Liver (tissue), 8 donors: ENCODE measurements at regions not wholly inside any gene's neighbourhood (a gene's known extent, or its start where the extent isn't known, plus 50 kb on each side); places are given as distances from the start of the nearest gene placed in this dataset.
A peak's percentile ranks its signal among the peaks of the same experiment; 100 is the strongest.

Experiments used
- DNase-seq: peaks from one replicate; pipeline ENCODE4 v3.0.0-alpha.2; 2017; ENCODE audit warnings: low spot score
- H3K27ac ChIP-seq, 2 donors: one replicate each; pipeline ENCODE4 v1.7.0; 2013; ENCODE audit warnings: inconsistent platforms in 2 of 2, low read length in 2 of 2, control low read depth in 1 of 2, low read depth in 1 of 2, mild to moderate bottlenecking in 1 of 2
- H3K27me3 ChIP-seq, 4 donors: one replicate each; pipeline versions ENCODE4 v1.6.1 to v1.7.0; 2013; ENCODE audit warnings: low read length in 3 of 4, inconsistent platforms in 1 of 4, mild to moderate bottlenecking in 1 of 4, moderate library complexity in 1 of 4; ENCODE audit not compliant: control insufficient read depth in 4 of 4, insufficient read depth in 4 of 4
- H3K36me3 ChIP-seq, 4 donors: one replicate each; pipeline versions ENCODE4 v1.6.1 to v1.7.0; 2013; ENCODE audit warnings: low read length in 3 of 4, mild to moderate bottlenecking in 3 of 4, low read depth in 1 of 4, moderate library complexity in 1 of 4; ENCODE audit not compliant: control insufficient read depth in 4 of 4, insufficient read depth in 3 of 4
- H3K4me1 ChIP-seq, 4 donors: one replicate each; pipeline versions ENCODE4 v1.6.1 to v1.7.0; 2013; ENCODE audit warnings: low read length in 3 of 4, mild to moderate bottlenecking in 3 of 4, moderate library complexity in 1 of 4; ENCODE audit not compliant: control insufficient read depth in 4 of 4, insufficient read depth in 4 of 4
- H3K4me3 ChIP-seq, 3 donors: one replicate each; pipeline versions ENCODE4 v1.6.1 to v1.7.0; 2013; ENCODE audit warnings: low read length in 3 of 3, control low read depth in 1 of 3, low read depth in 1 of 3, mild to moderate bottlenecking in 1 of 3
- H3K9ac ChIP-seq, 2 donors: one replicate each; pipeline ENCODE4 v1.7.0; 2013; ENCODE audit warnings: low read length in 2 of 2, mild to moderate bottlenecking in 2 of 2, moderate library complexity in 2 of 2, control low read depth in 1 of 2, low read depth in 1 of 2
- H3K9me3 ChIP-seq, 4 donors: one replicate each; pipeline versions ENCODE4 v1.6.1 to v1.7.0; 2013; ENCODE audit warnings: low read length in 3 of 4; ENCODE audit not compliant: control insufficient read depth in 4 of 4
- EGR1 ChIP-seq, 2 donors: IDR thresholded peaks; 2 replicates each; pipeline ENCODE4 v1.6.1; 2016 to 2018; ENCODE audit warnings: antibody characterized with exemption in 2 of 2, low read depth in 2 of 2
- FOXA1 ChIP-seq: IDR thresholded peaks from 2 replicates; pipeline ENCODE4 v1.6.1; 2016; ENCODE audit warnings: antibody characterized with exemption
- FOXA2 ChIP-seq: IDR thresholded peaks from 2 replicates; pipeline ENCODE4 v1.6.1; 2016; ENCODE audit warnings: antibody characterized with exemption
- GABPA ChIP-seq, 2 donors: IDR thresholded peaks in 1 of 2; conservative IDR thresholded peaks in 1 of 2; 2 replicates each; pipeline ENCODE4 v1.6.1; 2016; ENCODE audit warnings: antibody characterized with exemption in 2 of 2, mild to moderate bottlenecking in 1 of 2, moderate library complexity in 1 of 2
- HNF4A ChIP-seq, 2 donors: conservative IDR thresholded peaks; 2 replicates each; pipeline ENCODE4 v1.6.1; 2016; ENCODE audit warnings: antibody characterized with exemption in 2 of 2, mild to moderate bottlenecking in 2 of 2
- HNF4G ChIP-seq: IDR thresholded peaks from 2 replicates; pipeline ENCODE4 v1.6.1; 2016; ENCODE audit warnings: antibody characterized with exemption
- JUND ChIP-seq, 2 donors: IDR thresholded peaks; 2 replicates each; pipeline ENCODE4 v1.6.1; 2016; ENCODE audit warnings: antibody characterized with exemption in 2 of 2
- NR2F2 ChIP-seq: IDR thresholded peaks from 2 replicates; pipeline ENCODE4 v1.6.1; 2016; ENCODE audit warnings: antibody characterized with exemption
- RAD21 ChIP-seq, 2 donors: IDR thresholded peaks; 2 replicates each; pipeline ENCODE4 v1.6.1; 2016; ENCODE audit warnings: antibody characterized with exemption in 2 of 2, mild to moderate bottlenecking in 2 of 2
- RXRA ChIP-seq, 2 donors: IDR thresholded peaks; 2 replicates each; pipeline ENCODE4 v1.6.1; 2017 to 2018; ENCODE audit warnings: antibody characterized with exemption in 2 of 2, mild to moderate bottlenecking in 1 of 2
- SP1 ChIP-seq: IDR thresholded peaks from 2 replicates; pipeline ENCODE4 v1.6.1; 2018; ENCODE audit warnings: antibody characterized with exemption, mild to moderate bottlenecking
- TAF1 ChIP-seq: conservative IDR thresholded peaks from 2 replicates; pipeline ENCODE4 v1.6.1; 2016; ENCODE audit warnings: antibody characterized with exemption, mild to moderate bottlenecking
- YY1 ChIP-seq: IDR thresholded peaks from 2 replicates; pipeline ENCODE4 v1.6.1; 2016; ENCODE audit warnings: antibody characterized with exemption, mild to moderate bottlenecking
- whole genome bisulfite sequencing: extraction: QIAGEN DNeasy Blood & Tissue Kit; methylation state at CpG from one replicate; pipeline ENCODE4 v1.1.7; 2013; 5-methylcytosine and 5-hydroxymethylcytosine counted together
- TF ChIP-seq, protein P1 (sequence below): IDR thresholded peaks from 2 replicates; pipeline ENCODE4 v1.6.1; 2016; ENCODE audit warnings: antibody characterized with exemption
- TF ChIP-seq, protein P2 (sequence below): IDR thresholded peaks from 2 replicates; pipeline ENCODE4 v1.6.1; 2016; ENCODE audit warnings: antibody characterized with exemption
- TF ChIP-seq, protein P3 (sequence below): IDR thresholded peaks from 2 replicates; pipeline ENCODE4 v1.6.1; 2016; ENCODE audit warnings: antibody characterized with exemption, mild to moderate bottlenecking
- TF ChIP-seq, protein P4 (sequence below): fragments of 150-350 bp; IDR thresholded peaks from 2 replicates; pipeline ENCODE4 v1.5.1; 2017; ENCODE audit warnings: improper control_type of control experiment, low read depth, low read length; ENCODE audit not compliant: missing input control
- TF ChIP-seq, protein P5 (sequence below): IDR thresholded peaks from 2 replicates; pipeline ENCODE4 v1.6.1; 2016; ENCODE audit warnings: antibody characterized with exemption
- donor health status: healthy.
- donor health status: healthy.
- donor health status: healthy.
- donor health status: healthy.
- donor health status: healthy.

- Histone ChIP-seq H3K4me3 (no peak overlapping the region), H3K9ac (no peak overlapping the region)
- 54% methylated on average over 5 of the region's 5 CpGs for WGBS
Measured at GRCh38 chr13:40190641-40191100, 475.8 kb downstream of the FOXO1 start.

DNA sequence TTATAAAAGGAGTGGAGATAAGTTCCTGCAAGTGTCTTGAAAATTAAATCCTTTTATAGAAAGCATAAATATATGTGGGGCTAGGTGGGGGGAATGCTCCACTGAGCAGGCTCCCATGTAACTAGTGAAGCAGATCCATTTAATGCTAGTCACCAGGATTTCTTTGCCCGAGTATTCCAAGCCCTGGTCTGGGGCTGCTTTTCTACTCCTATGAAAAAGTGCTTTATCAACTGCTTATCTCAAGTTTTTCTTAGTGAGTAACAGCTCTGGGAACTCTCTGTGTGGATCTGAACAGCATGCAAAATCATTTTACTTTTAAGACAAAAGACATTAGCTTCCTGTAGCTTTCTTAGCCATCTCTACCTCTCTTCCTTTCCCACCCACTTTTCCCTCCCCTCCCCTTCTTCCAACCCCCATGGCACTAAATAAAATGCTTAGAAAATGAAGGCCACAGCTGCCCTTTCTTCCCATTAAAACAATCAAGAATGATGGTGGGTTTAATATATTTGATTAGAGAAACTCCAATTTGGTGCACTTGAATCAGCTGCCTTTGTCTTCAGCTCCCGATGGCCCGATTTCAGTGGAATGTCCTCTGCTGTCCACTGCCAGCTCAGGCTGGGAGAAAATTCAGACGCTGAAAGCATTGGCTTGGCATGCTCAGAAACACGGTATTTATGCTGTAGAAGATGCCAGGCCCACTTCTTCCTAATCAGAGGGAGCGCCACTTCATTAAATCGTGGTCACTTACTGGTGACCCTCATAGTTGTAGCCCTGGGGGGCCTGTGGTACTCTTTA, 475.1 kb downstream of the FOXO1 start:
- Histone ChIP-seq H3K9ac (no peak overlapping the region), H3K4me3 (no peak overlapping the region), H3K4me1 (no peaks in the 10 kb centered on the region), H3K9me3 (no peaks in the 10 kb centered on the region), H3K27ac (peak overlapping the region in 1 of 2 donors; percentile 35), H3K36me3 (no peaks in the 10 kb centered on the region), H3K27me3 (no peaks in the 10 kb centered on the region)
- no peak for DNase-seq
- 87% methylated on average over 7 of the region's 7 CpGs for WGBS
- TF ChIP-seq RAD21 (IDR thresholded peaks at IDR 0.05), result no peak
- no peak for TF ChIP-seq NR2F2
- no peak for TF ChIP-seq FOXA1
- no peak for TF ChIP-seq SP1
- TF ChIP-seq, protein P1, sequence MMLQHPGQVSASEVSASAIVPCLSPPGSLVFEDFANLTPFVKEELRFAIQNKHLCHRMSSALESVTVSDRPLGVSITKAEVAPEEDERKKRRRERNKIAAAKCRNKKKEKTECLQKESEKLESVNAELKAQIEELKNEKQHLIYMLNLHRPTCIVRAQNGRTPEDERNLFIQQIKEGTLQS, result no peak
- no peak for TF ChIP-seq EGR1 (IDR thresholded peaks at IDR 0.05; ENCODE audit: low read depth in 2 of 2)
- no peak for TF ChIP-seq YY1
- TF ChIP-seq, protein P2, sequence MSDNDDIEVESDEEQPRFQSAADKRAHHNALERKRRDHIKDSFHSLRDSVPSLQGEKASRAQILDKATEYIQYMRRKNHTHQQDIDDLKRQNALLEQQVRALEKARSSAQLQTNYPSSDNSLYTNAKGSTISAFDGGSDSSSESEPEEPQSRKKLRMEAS, result no peak
- TF ChIP-seq, protein P3, sequence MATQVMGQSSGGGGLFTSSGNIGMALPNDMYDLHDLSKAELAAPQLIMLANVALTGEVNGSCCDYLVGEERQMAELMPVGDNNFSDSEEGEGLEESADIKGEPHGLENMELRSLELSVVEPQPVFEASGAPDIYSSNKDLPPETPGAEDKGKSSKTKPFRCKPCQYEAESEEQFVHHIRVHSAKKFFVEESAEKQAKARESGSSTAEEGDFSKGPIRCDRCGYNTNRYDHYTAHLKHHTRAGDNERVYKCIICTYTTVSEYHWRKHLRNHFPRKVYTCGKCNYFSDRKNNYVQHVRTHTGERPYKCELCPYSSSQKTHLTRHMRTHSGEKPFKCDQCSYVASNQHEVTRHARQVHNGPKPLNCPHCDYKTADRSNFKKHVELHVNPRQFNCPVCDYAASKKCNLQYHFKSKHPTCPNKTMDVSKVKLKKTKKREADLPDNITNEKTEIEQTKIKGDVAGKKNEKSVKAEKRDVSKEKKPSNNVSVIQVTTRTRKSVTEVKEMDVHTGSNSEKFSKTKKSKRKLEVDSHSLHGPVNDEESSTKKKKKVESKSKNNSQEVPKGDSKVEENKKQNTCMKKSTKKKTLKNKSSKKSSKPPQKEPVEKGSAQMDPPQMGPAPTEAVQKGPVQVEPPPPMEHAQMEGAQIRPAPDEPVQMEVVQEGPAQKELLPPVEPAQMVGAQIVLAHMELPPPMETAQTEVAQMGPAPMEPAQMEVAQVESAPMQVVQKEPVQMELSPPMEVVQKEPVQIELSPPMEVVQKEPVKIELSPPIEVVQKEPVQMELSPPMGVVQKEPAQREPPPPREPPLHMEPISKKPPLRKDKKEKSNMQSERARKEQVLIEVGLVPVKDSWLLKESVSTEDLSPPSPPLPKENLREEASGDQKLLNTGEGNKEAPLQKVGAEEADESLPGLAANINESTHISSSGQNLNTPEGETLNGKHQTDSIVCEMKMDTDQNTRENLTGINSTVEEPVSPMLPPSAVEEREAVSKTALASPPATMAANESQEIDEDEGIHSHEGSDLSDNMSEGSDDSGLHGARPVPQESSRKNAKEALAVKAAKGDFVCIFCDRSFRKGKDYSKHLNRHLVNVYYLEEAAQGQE, result no peak
- TF ChIP-seq, protein P4, sequence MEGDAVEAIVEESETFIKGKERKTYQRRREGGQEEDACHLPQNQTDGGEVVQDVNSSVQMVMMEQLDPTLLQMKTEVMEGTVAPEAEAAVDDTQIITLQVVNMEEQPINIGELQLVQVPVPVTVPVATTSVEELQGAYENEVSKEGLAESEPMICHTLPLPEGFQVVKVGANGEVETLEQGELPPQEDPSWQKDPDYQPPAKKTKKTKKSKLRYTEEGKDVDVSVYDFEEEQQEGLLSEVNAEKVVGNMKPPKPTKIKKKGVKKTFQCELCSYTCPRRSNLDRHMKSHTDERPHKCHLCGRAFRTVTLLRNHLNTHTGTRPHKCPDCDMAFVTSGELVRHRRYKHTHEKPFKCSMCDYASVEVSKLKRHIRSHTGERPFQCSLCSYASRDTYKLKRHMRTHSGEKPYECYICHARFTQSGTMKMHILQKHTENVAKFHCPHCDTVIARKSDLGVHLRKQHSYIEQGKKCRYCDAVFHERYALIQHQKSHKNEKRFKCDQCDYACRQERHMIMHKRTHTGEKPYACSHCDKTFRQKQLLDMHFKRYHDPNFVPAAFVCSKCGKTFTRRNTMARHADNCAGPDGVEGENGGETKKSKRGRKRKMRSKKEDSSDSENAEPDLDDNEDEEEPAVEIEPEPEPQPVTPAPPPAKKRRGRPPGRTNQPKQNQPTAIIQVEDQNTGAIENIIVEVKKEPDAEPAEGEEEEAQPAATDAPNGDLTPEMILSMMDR, result no peak
- no peak for TF ChIP-seq GABPA (IDR thresholded peaks at IDR 0.05 in 1 of 2, conservative IDR thresholded peaks at IDR 0.05 in 1 of 2)
- no peak for TF ChIP-seq HNF4A (conservative IDR thresholded peaks at IDR 0.05)
- TF ChIP-seq JUND (IDR thresholded peaks at IDR 0.05), result no peak
- no peak for TF ChIP-seq TAF1
- TF ChIP-seq, protein P5, sequence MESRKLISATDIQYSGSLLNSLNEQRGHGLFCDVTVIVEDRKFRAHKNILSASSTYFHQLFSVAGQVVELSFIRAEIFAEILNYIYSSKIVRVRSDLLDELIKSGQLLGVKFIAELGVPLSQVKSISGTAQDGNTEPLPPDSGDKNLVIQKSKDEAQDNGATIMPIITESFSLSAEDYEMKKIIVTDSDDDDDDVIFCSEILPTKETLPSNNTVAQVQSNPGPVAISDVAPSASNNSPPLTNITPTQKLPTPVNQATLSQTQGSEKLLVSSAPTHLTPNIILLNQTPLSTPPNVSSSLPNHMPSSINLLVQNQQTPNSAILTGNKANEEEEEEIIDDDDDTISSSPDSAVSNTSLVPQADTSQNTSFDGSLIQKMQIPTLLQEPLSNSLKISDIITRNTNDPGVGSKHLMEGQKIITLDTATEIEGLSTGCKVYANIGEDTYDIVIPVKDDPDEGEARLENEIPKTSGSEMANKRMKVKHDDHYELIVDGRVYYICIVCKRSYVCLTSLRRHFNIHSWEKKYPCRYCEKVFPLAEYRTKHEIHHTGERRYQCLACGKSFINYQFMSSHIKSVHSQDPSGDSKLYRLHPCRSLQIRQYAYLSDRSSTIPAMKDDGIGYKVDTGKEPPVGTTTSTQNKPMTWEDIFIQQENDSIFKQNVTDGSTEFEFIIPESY, result no peak
- no peak for TF ChIP-seq FOXA2
- no peak for TF ChIP-seq HNF4G
- TF ChIP-seq RXRA (IDR thresholded peaks at IDR 0.05), result no peak

More at GRCh38 chr13:40190641-40191100, 475.8 kb downstream of the FOXO1 start:
- DNase-seq, result no peak
- Histone ChIP-seq H3K27ac (no peak overlapping the region), H3K9me3 (no peaks in the 10 kb centered on the region), H3K27me3 (no peaks in the 10 kb centered on the region), H3K36me3 (no peaks in the 10 kb centered on the region), H3K4me1 (no peaks in the 10 kb centered on the region)
- TF ChIP-seq HNF4G (no peak), FOXA1 (no peak), JUND (IDR thresholded peaks at IDR 0.05) (no peak), SP1 (no peak), TAF1 (no peak), FOXA2 (no peak), EGR1 (IDR thresholded peaks at IDR 0.05; ENCODE audit: low read depth in 2 of 2) (no peak)
- TF ChIP-seq, protein P1, result no peak
- TF ChIP-seq, protein P4, result no peak
